ENCODE measurements at regions not wholly inside any gene's neighbourhood (a gene's known extent, or its start where the extent isn't known, plus 50 kb on each side); places are given as distances from the start of the nearest gene placed in this dataset.

- intact Hi-C loops (cut with DNase I; ENCODE audit: low total_unique reads): no loop called here
- no peaks in the 10 kb centered on the region for H3K27me3 ChIP-seq
- TF ChIP-seq CTCF (IDR thresholded peaks at IDR 0.05): no peak
- no peaks in the 10 kb centered on the region for H3K9me3 ChIP-seq
- DNase-seq: no peak
- no peaks in the 10 kb centered on the region for H3K4me1 ChIP-seq
- no peak overlapping the region for H3K27ac ChIP-seq
- H3K36me3 ChIP-seq: no peaks in the 10 kb centered on the region
- H3K4me3 ChIP-seq: no peak overlapping the region
Measured at GRCh38 chr1:78369546-78369945, 121.2 kb upstream of the PTGFR start.

- Histone ChIP-seq H3K27ac (no peak overlapping the region), H3K36me3 (no peaks in the 10 kb centered on the region), H3K4me3 (no peak overlapping the region), H3K27me3 (no peaks in the 10 kb centered on the region), H3K9me3 (no peaks in the 10 kb centered on the region), H3K4me1 (no peaks in the 10 kb centered on the region)
- intact Hi-C loops (cut with DNase I; ENCODE audit: low total_unique reads): no loop called here
- no peak for DNase-seq
- TF ChIP-seq CTCF (IDR thresholded peaks at IDR 0.05): no peak
Measured at GRCh38 chr1:78370356-78370755, 120.4 kb upstream of the PTGFR start.

- Histone ChIP-seq H3K27me3 (no peaks in the 10 kb centered on the region), H3K4me1 (no peaks in the 10 kb centered on the region), H3K36me3 (no peaks in the 10 kb centered on the region), H3K27ac (no peak overlapping the region), H3K9me3 (no peaks in the 10 kb centered on the region), H3K4me3 (no peak overlapping the region)
- DNase-seq: no peak
- intact Hi-C loops (cut with DNase I; ENCODE audit: low total_unique reads): no loop called here
- no peak for TF ChIP-seq CTCF (IDR thresholded peaks at IDR 0.05)
Measured at GRCh38 chr1:78370779-78371482, 119.8 kb upstream of the PTGFR start.

GRCh38 chr1:78373676-78374075 lies 117.1 kb upstream of the PTGFR start:
- Histone ChIP-seq H3K4me1 (no peaks in the 10 kb centered on the region), H3K27ac (no peak overlapping the region), H3K4me3 (no peak overlapping the region), H3K27me3 (no peaks in the 10 kb centered on the region), H3K9me3 (no peaks in the 10 kb centered on the region), H3K36me3 (no peaks in the 10 kb centered on the region)
- TF ChIP-seq CTCF (IDR thresholded peaks at IDR 0.05): no peak
- no peak for DNase-seq
- intact Hi-C loops (cut with DNase I; ENCODE audit: low total_unique reads): no loop called here

- Histone ChIP-seq H3K36me3 (no peaks in the 10 kb centered on the region), H3K4me1 (no peaks in the 10 kb centered on the region), H3K4me3 (no peak overlapping the region), H3K9me3 (no peaks in the 10 kb centered on the region), H3K27me3 (no peaks in the 10 kb centered on the region), H3K27ac (no peak overlapping the region)
- no peak for TF ChIP-seq CTCF (IDR thresholded peaks at IDR 0.05)
- intact Hi-C loops (cut with DNase I; ENCODE audit: low total_unique reads): no loop called here
- DNase-seq: no peak
Measured at GRCh38 chr1:78375996-78376395, 114.8 kb upstream of the PTGFR start.
